ENCODE measurements at regions not wholly inside any gene's neighbourhood (a gene's known extent, or its start where the extent isn't known, plus 50 kb on each side); places are given as distances from the start of the nearest gene placed in this dataset.

- DNase-seq (ENCODE audit: insufficient read length, low spot score): no peak
- no peak for FAIRE-seq
Measured at GRCh38 chr1:232486006-232486405, 143.9 kb downstream of the SIPA1L2 start.

GRCh38 chr1:232484856-232485255, 145.1 kb downstream of the SIPA1L2 start:
- no peak for FAIRE-seq

GRCh38 chr1:232483826-232484225, 146.1 kb downstream of the SIPA1L2 start:
- DNase-seq (ENCODE audit: insufficient read length, low spot score) (no peak), FAIRE-seq (no peak)

More at GRCh38 chr1:232484856-232485255, 145.1 kb downstream of the SIPA1L2 start:
- DNase-seq (ENCODE audit: insufficient read length, low spot score): no peak

GRCh38 chr1:232481091-232481490, 148.8 kb downstream of the SIPA1L2 start:
- no peak for FAIRE-seq
- no peak for DNase-seq (ENCODE audit: insufficient read length, low spot score)

- no peak for DNase-seq (ENCODE audit: insufficient read length, low spot score)
- FAIRE-seq: no peak
Measured at GRCh38 chr1:232477728-232478127, 152.2 kb downstream of the SIPA1L2 start.

- FAIRE-seq: no peak
- DNase-seq (ENCODE audit: insufficient read length, low spot score): no peak
Measured at GRCh38 chr1:232476538-232476950, 153.4 kb downstream of the SIPA1L2 start.

- DNase-seq (ENCODE audit: insufficient read length, low spot score): no peak
- FAIRE-seq: no peak
Measured at GRCh38 chr1:232474826-232475225, 155.1 kb downstream of the SIPA1L2 start.

- DNase-seq (ENCODE audit: insufficient read length, low spot score): no peak
- FAIRE-seq: no peak
Measured at GRCh38 chr1:232473900-232474299, 156.0 kb downstream of the SIPA1L2 start.

- DNase-seq (ENCODE audit: insufficient read length, low spot score) (no peak), FAIRE-seq (no peak)
Measured at GRCh38 chr1:232473324-232473723, 156.6 kb downstream of the SIPA1L2 start.

- FAIRE-seq (no peak), DNase-seq (ENCODE audit: insufficient read length, low spot score) (no peak)
Measured at GRCh38 chr1:232472485-232473041, 157.4 kb downstream of the SIPA1L2 start.

GRCh38 chr1:232471250-232471649, 158.7 kb downstream of the SIPA1L2 start:
- FAIRE-seq (no peak), DNase-seq (ENCODE audit: insufficient read length, low spot score) (no peak)

GRCh38 chr1:232470711-232471110, 159.2 kb downstream of the SIPA1L2 start:
- no peak for FAIRE-seq

GRCh38 chr1:232468249-232468648, 161.7 kb downstream of the SIPA1L2 start:
- DNase-seq (ENCODE audit: insufficient read length, low spot score) (no peak), FAIRE-seq (no peak)

More at GRCh38 chr1:232470711-232471110, 159.2 kb downstream of the SIPA1L2 start:
- no peak for DNase-seq (ENCODE audit: insufficient read length, low spot score)

- DNase-seq (ENCODE audit: insufficient read length, low spot score) (no peak), FAIRE-seq (no peak)
Measured at GRCh38 chr1:232467073-232467760, 162.7 kb downstream of the SIPA1L2 start.

GRCh38 chr1:232464325-232464724, 165.6 kb downstream of the SIPA1L2 start:
- no peak for FAIRE-seq
- DNase-seq (ENCODE audit: insufficient read length, low spot score): no peak

- FAIRE-seq (no peak), DNase-seq (ENCODE audit: insufficient read length, low spot score) (no peak)
Measured at GRCh38 chr1:232463225-232463624, 166.7 kb downstream of the SIPA1L2 start.

- no peak for FAIRE-seq
- DNase-seq (ENCODE audit: insufficient read length, low spot score): no peak
Measured at GRCh38 chr1:232462213-232462612, 167.7 kb downstream of the SIPA1L2 start.

- FAIRE-seq: no peak
- DNase-seq (ENCODE audit: insufficient read length, low spot score): no peak
Measured at GRCh38 chr1:232459826-232460225, 170.1 kb downstream of the SIPA1L2 start.

GRCh38 chr1:232459087-232459486, 170.8 kb downstream of the SIPA1L2 start:
- no peak for DNase-seq (ENCODE audit: insufficient read length, low spot score)
- FAIRE-seq: no peak

GRCh38 chr1:232457595-232457994, 172.3 kb downstream of the SIPA1L2 start:
- DNase-seq (ENCODE audit: insufficient read length, low spot score) (peak; percentile 19), FAIRE-seq (peak; percentile 52)

- DNase-seq (ENCODE audit: insufficient read length, low spot score): no peak
Measured at GRCh38 chr1:232456714-232457113, 173.2 kb downstream of the SIPA1L2 start.

GRCh38 chr1:232454227-232454886, 175.6 kb downstream of the SIPA1L2 start:
- no peak for DNase-seq (ENCODE audit: insufficient read length, low spot score)
- FAIRE-seq: no peak

More at GRCh38 chr1:232456714-232457113, 173.2 kb downstream of the SIPA1L2 start:
- FAIRE-seq: no peak
